GM12864 (cell line): ENCODE measurements at regions not wholly inside any gene's neighbourhood (a gene's known extent, or its start where the extent isn't known, plus 50 kb on each side); places are given as distances from the start of the nearest gene placed in this dataset.

Source experiments
- DNase-seq: peaks from one replicate; pipeline ENCODE4 v3.0.0-alpha.2; 2011; ENCODE audit warnings: low read depth
- H3K4me3 ChIP-seq: 2 replicates; pipeline ENCODE4 v1.5.1; 2011; ENCODE audit warnings: mild to moderate bottlenecking, low read depth, low read length, control low read depth
- TF ChIP-seq, protein P1 (sequence below): IDR thresholded peaks from 2 replicates; pipeline ENCODE4 v1.5.1; 2011; ENCODE audit warnings: low read depth, mild to moderate bottlenecking, moderate library complexity, low read length, control low read depth, inconsistent platforms; ENCODE audit errors: missing control alignments

DNA sequence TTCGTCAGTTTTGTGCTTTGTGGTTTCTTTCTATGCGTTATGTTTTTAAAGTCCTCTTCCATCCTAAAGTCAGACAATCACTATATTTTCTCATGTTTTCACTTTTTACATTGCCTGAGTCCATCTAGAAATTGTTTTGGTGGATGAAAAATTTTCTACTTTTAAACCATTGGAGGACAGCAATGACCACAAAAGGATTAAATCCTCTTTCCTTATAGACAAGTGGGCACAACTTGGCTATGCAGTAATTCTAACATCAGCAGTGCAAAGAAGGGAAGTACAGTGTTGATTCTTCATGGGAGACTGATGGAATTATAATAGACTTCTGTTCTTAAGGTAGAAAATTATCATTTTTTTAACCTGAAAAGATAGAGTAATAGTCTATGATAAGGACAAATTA, 75.5 kb downstream of the PALM2AKAP2 start:
- TF ChIP-seq, protein P1, sequence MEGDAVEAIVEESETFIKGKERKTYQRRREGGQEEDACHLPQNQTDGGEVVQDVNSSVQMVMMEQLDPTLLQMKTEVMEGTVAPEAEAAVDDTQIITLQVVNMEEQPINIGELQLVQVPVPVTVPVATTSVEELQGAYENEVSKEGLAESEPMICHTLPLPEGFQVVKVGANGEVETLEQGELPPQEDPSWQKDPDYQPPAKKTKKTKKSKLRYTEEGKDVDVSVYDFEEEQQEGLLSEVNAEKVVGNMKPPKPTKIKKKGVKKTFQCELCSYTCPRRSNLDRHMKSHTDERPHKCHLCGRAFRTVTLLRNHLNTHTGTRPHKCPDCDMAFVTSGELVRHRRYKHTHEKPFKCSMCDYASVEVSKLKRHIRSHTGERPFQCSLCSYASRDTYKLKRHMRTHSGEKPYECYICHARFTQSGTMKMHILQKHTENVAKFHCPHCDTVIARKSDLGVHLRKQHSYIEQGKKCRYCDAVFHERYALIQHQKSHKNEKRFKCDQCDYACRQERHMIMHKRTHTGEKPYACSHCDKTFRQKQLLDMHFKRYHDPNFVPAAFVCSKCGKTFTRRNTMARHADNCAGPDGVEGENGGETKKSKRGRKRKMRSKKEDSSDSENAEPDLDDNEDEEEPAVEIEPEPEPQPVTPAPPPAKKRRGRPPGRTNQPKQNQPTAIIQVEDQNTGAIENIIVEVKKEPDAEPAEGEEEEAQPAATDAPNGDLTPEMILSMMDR = no peak
- no peak for DNase-seq
- H3K4me3 ChIP-seq = no peak overlapping the region

DNA sequence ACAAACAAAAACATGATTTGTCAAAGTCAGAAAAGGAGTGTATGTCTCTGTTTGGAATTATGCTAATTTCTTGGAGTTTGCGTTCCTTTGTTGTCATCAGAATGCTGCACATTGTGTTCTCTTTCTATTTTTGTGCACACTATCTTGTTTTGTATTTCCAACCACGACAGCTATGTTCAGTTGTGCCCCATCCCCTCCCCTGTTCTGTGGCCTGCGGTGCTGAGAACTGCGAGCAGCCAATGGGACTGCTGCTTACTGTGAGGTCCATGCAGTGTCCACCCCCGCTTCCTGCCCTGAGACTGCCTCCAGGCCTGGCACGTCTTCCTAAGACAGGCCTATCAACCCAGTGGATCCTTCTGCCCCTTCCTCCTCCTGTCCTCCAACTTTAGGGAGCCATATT, 76.8 kb downstream of the PALM2AKAP2 start:
- TF ChIP-seq, protein P1 = no peak
- no peak for DNase-seq
- H3K4me3 ChIP-seq = no peak overlapping the region

DNA sequence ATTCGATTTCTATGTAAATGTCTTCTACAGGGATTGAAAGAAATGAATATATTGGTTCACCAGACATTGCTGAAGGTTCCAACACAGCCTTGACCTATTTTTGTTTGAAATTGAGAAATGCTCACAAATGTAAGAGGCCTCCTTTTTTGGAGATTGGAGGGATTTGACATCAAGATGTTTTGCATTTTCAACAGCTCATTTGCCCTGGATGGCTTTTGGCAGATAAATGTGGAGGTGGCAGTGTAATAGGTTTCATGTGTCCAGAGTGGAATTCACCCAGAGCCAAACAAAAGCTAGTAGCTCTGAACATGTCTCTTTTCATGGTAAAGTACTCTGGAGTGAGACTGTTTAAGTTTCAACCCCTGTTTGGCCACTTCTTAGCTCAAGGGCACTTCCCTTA, 77.3 kb downstream of the PALM2AKAP2 start:
- H3K4me3 ChIP-seq = no peak overlapping the region
- no peak for DNase-seq
- TF ChIP-seq, protein P1 = no peak

DNA sequence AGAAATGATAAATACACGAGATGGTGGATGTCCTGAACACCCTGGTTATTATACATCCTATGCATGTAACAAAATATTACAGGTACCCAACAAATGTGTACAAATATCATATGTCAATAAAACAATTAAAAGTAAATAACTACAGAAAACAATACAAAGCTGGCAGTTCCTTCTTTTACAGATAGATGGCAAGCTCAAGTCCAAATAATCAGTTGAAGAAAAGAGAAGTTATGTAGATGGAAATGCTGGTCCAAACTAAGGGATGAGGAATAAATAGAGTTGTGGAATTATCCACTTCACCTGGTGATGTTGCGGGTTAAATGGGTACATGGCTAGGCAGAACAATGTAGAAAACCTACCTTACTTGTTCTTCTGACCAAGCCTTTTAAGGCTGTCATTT, 79.4 kb downstream of the PALM2AKAP2 start:
- no peak for DNase-seq
- H3K4me3 ChIP-seq = no peak overlapping the region
- TF ChIP-seq, protein P1 = peak; percentile 28

DNA sequence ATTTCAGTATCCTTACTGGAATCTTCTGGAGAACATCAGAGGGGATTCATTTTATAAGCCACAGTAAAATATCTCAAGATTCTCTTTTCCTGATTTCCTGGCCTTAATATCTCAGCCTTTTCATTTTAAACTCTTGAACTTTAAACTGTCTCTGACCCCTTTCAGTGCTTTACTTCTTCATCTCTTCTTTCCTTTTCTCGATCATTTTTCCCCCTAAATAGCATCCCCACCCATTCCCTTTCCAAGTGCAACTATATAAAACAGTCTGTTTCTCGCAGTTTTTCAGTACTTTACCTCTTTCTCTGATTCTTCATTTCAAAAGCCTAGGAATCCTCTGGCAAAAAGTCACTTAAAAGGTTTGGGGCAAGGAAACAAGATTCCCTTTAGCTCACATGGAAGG, 80.5 kb downstream of the PALM2AKAP2 start:
- no peak overlapping the region for H3K4me3 ChIP-seq
- TF ChIP-seq, protein P1 = no peak
- no peak for DNase-seq

DNA sequence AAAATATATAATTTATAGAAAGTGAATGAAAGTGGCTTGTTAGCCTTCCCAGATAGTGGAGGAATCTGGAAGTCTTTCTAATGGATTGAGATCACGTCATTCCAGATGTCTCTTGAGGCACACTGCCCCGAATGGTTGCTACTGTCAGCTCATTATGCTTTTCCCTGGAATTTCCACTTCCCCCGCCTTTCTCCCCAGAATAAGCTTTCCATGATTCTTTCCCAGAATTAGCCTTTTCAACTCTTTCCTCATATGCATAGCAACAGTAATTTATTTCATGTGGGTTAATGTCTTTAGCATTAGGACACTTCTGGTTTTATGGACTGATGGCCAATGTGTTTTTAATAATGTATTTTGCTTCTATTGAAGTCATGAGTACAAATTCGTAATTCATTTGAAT, 81.5 kb downstream of the PALM2AKAP2 start:
- no peak for DNase-seq
- TF ChIP-seq, protein P1 = no peak
- H3K4me3 ChIP-seq = no peak overlapping the region

DNA sequence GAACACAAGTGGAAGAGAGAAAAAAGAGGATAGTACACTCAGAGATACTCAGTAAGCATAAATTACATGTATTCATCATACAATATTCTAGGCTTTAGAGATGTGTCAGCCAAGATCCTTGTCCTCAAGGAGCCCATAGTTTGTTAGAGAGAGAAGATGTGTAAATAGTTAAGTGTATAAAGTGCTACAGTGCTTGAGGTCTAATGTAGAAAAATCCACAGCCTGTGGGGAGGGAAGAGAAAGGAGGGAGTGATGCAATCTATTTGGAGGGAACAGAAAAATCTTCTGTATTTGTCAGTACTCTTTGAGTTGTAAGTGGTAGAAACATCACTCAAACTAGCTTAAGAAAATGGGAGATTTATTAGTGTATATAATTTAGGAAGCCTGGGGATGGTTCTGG, 81.9 kb downstream of the PALM2AKAP2 start:
- H3K4me3 ChIP-seq = no peak overlapping the region

More for the DNA sequence above, 81.9 kb downstream of the PALM2AKAP2 start:
- TF ChIP-seq, protein P1 = no peak
- DNase-seq = no peak
